HEK293T (cell line): ENCODE measurements at regions not wholly inside any gene's neighbourhood (a gene's known extent, or its start where the extent isn't known, plus 50 kb on each side); places are given as distances from the start of the nearest gene placed in this dataset.

Experiments
- CTCF ChIA-PET: fragments of 350-600 bp; formaldehyde crosslinking; extraction: SDS; loops from one replicate; lab custom pipeline; 2021; ENCODE audit warnings: antibody characterized with exemption, inconsistent platforms; lab: Yijun Ruan, JAX
- POLR2A ChIA-PET: fragments of 350-600 bp; formaldehyde crosslinking; extraction: SDS; loops from one replicate; lab custom pipeline; 2020; ENCODE audit warnings: antibody characterized with exemption, inconsistent platforms; lab: Yijun Ruan, JAX
- DNase-seq: peaks from one replicate; pipeline ENCODE4 v3.0.0; 2012; ENCODE audit warnings: mixed read lengths; ENCODE audit errors: extremely low spot score
- ARNT ChIP-seq: fragments of 450-650 bp; IDR thresholded peaks from 2 replicates; pipeline ENCODE4 v1.6.1; 2017; ENCODE audit warnings: mild to moderate bottlenecking
- BHLHE40 ChIP-seq: fragments of 450-650 bp; IDR thresholded peaks from 2 replicates; pipeline ENCODE4 v1.6.1; 2016; ENCODE audit warnings: mild to moderate bottlenecking, moderate library complexity, borderline replicate concordance
- CTBP1 ChIP-seq: fragments of 450-650 bp; IDR thresholded peaks from 2 replicates; pipeline ENCODE4 v1.6.1; 2016; ENCODE audit warnings: borderline replicate concordance
- ELF4 ChIP-seq: fragments of 450-650 bp; IDR thresholded peaks from 2 replicates; pipeline ENCODE4 v1.6.1; 2017; ENCODE audit warnings: antibody characterized with exemption
- FOXA1 ChIP-seq: fragments of 450-650 bp; IDR thresholded peaks from 2 replicates; pipeline ENCODE4 v1.6.1; 2016; ENCODE audit warnings: mild to moderate bottlenecking
- FOXK2 ChIP-seq: fragments of 450-650 bp; IDR thresholded peaks from 2 replicates; pipeline ENCODE4 v1.6.1; 2016; ENCODE audit warnings: mild to moderate bottlenecking
- FOXM1 ChIP-seq: fragments of 450-650 bp; IDR thresholded peaks from 2 replicates; pipeline ENCODE4 v1.6.1; 2017; ENCODE audit warnings: mild to moderate bottlenecking, borderline replicate concordance
- HDGF ChIP-seq: fragments of 450-650 bp; IDR thresholded peaks from 2 replicates; pipeline ENCODE4 v1.6.1; 2017; ENCODE audit warnings: antibody characterized with exemption, borderline replicate concordance
- L3MBTL2 ChIP-seq: fragments of 450-650 bp; conservative IDR thresholded peaks from 2 replicates; pipeline ENCODE4 v1.6.1; 2016; ENCODE audit warnings: mild to moderate bottlenecking
- LEF1 ChIP-seq: fragments of 450-650 bp; IDR thresholded peaks from 2 replicates; pipeline ENCODE4 v1.6.1; 2017; ENCODE audit warnings: mild to moderate bottlenecking, borderline replicate concordance
- NFRKB ChIP-seq: fragments of 450-650 bp; IDR thresholded peaks from 2 replicates; pipeline ENCODE4 v1.6.1; 2016; ENCODE audit warnings: mild to moderate bottlenecking, moderate library complexity
- PKNOX1 ChIP-seq: fragments of 450-650 bp; IDR thresholded peaks from 2 replicates; pipeline ENCODE4 v1.6.1; 2016
- SP1 ChIP-seq: fragments of 450-650 bp; IDR thresholded peaks from 2 replicates; pipeline ENCODE4 v1.6.1; 2017
- SUZ12 ChIP-seq: fragments of 450-650 bp; IDR thresholded peaks from 2 replicates; pipeline ENCODE4 v1.6.1; 2016; ENCODE audit warnings: mild to moderate bottlenecking
- TARDBP ChIP-seq: fragments of 450-650 bp; IDR thresholded peaks from 2 replicates; pipeline ENCODE4 v1.6.1; 2016
- ZNF384 ChIP-seq: fragments of 450-650 bp; IDR thresholded peaks from 2 replicates; pipeline ENCODE4 v1.6.1; 2016

DNA sequence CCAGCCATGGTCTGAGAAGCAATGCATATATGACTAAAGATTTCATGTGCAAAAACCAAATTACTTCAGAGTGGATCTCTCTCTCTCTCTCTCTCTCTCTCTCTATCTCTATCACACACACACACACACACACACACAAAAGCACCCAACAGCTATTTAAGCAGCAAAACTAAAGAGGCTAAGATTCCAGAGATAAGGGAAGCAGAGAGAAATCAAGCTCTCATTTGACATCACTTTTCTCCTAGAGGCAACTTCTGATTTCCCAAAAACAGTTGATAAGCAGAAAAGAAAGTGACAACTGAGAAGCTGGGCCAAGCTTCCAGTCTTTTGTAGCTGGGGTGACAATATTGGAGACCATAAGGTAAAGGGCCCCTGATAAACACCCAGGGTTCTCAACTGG is 526.0 kb upstream of the NR2F2 start:
- POLR2A ChIA-PET = no interaction called here
- DNase-seq = no peak
- TF ChIP-seq CTBP1 = no peak
- TF ChIP-seq HDGF = no peak
- no peak for TF ChIP-seq SUZ12
- no peak for TF ChIP-seq FOXM1
- TF ChIP-seq FOXK2 = no peak
- CTCF ChIA-PET = no interaction called here

- TF ChIP-seq CTBP1 (no peak), FOXA1 (no peak), TARDBP (no peak)
- ChIA-PET CTCF (no interaction called here), POLR2A (no interaction called here)
- DNase-seq = no peak
Observed at GRCh38 chr15:95812491-95812890, 518.0 kb upstream of the NR2F2 start.

DNA sequence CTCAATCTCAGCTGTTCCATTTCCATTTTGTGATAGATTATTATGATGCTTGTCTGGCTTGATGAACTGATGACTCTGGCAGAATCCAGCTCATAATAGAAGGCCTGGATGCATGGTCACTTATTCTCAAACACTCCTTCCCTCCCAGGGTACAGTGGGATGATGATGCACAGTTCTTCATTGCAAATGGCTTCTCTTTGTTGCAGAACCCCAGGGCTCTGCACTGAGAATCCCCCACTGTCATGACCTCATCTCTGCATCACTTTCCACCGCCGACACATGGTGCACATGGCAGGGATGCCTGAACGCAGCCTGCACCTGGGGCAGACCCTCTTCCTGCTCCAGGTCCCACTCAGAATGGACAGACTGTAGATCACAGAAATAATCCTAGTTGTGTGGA is 515.6 kb upstream of the NR2F2 start:
- TF ChIP-seq HDGF (no peak), LEF1 (no peak), TARDBP (no peak), FOXM1 (no peak), L3MBTL2 (no peak), CTBP1 (no peak), NFRKB (no peak), ZNF384 (no peak), BHLHE40 (no peak)
- DNase-seq = no peak
- ChIA-PET POLR2A (no interaction called here), CTCF (no interaction called here)

GRCh38 chr15:95816591-95816990 is 513.9 kb upstream of the NR2F2 start:
- DNase-seq = no peak
- ChIA-PET POLR2A (no interaction called here), CTCF (no interaction called here)
- TF ChIP-seq ARNT = no peak
- TF ChIP-seq ELF4 = no peak
- no peak for TF ChIP-seq TARDBP
- TF ChIP-seq HDGF = no peak
- TF ChIP-seq CTBP1 = no peak
- no peak for TF ChIP-seq SP1
- TF ChIP-seq LEF1 = no peak
- no peak for TF ChIP-seq BHLHE40

DNA sequence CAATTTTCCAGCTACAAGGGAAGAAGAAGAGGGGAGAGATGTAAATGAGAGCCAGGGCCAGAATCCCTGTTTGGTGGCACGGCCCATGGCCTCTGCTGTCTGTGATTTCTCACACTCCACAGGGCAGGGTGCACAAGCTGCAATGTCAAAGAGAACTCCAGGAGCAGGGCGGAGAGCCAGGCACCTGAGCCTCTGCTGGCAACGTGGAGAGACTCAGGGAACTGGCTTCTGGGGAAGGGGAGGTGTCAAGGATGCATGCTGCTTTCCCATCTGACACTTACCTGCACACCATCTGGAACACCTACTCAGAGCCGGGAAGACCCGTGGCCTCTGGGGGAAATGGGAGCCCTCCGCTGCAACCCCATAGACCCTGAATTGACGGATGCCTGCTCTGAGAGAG is 507.5 kb upstream of the NR2F2 start:
- ChIA-PET CTCF (no interaction called here), POLR2A (no interaction called here)
- no peak for DNase-seq
- no peak for TF ChIP-seq LEF1
- no peak for TF ChIP-seq FOXK2
- TF ChIP-seq L3MBTL2 = no peak
- no peak for TF ChIP-seq PKNOX1
- TF ChIP-seq ELF4 = no peak
- no peak for TF ChIP-seq BHLHE40
- no peak for TF ChIP-seq NFRKB
- TF ChIP-seq ZNF384 = no peak
- no peak for TF ChIP-seq FOXM1
- TF ChIP-seq CTBP1 = no peak
- no peak for TF ChIP-seq ARNT
- no peak for TF ChIP-seq SUZ12
- no peak for TF ChIP-seq TARDBP
- no peak for TF ChIP-seq SP1
- no peak for TF ChIP-seq HDGF
- TF ChIP-seq FOXA1 = no peak

- no peak for TF ChIP-seq TARDBP
- TF ChIP-seq HDGF = no peak
- TF ChIP-seq L3MBTL2 = no peak
- no peak for TF ChIP-seq ELF4
- TF ChIP-seq ZNF384 = no peak
- no peak for TF ChIP-seq ARNT
- TF ChIP-seq SP1 = no peak
- no peak for TF ChIP-seq PKNOX1
- TF ChIP-seq LEF1 = no peak
- TF ChIP-seq FOXK2 = no peak
- no peak for TF ChIP-seq BHLHE40
- TF ChIP-seq FOXM1 = no peak
- no peak for DNase-seq
- ChIA-PET CTCF (interaction anchor here (0.7 kb wide), 1 partner anchor 9 kb away, joined by 3 read pairs; no protein-coding TSS in a partner anchor), POLR2A (no interaction called here)
Observed at GRCh38 chr15:95825208-95825607, 505.3 kb upstream of the NR2F2 start.

DNA sequence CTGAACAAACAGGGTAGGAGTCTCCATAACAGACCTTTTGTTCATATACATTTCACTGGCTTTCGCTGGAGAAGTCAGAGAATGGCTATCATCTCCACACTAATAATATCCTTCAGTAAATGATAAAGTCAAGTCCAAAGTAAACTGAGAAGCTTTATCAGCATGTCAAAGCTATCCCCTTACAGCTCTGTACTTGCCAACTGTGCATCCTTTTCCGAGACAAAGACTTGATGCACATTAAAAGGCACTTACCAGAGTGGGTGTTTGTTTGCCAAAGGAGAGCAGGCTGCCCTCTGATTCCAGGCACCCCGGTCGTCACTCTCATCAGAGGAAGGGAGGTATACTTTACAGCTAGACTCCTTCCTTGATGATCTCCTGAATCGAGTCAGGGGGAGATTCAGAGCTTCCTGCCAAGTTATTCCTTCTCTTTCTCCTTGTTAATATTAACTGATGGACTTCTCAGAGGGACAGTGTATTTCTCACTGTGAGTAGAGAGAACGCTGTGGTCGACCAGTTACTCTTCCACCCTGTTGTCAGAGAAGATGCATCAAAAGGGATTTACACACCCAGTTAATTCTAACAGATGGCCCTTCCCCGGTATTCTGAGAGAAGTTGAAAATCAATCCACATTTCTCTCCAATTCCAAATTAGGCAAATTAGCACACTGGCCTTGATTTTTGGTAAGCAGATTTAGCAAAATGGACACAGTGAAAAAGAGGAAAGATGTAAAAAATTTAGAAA is 504.7 kb upstream of the NR2F2 start:
- peak; percentile 35 for DNase-seq
- CTCF ChIA-PET = interaction anchor here (0.5 to 0.7 kb wide), 3 partner anchors 8 to 651 kb away, joined by 3 read pairs; no protein-coding TSS in a partner anchor
- POLR2A ChIA-PET = no interaction called here
- no peak for TF ChIP-seq FOXK2
- no peak for TF ChIP-seq ELF4
- no peak for TF ChIP-seq L3MBTL2
- TF ChIP-seq SP1 = no peak
- no peak for TF ChIP-seq FOXA1
- no peak for TF ChIP-seq BHLHE40
- no peak for TF ChIP-seq HDGF
- no peak for TF ChIP-seq ARNT
- no peak for TF ChIP-seq ZNF384
- TF ChIP-seq LEF1 = no peak
- TF ChIP-seq TARDBP = no peak
- TF ChIP-seq PKNOX1 = no peak
- TF ChIP-seq FOXM1 = no peak
- TF ChIP-seq NFRKB = no peak
- no peak for TF ChIP-seq CTBP1
- TF ChIP-seq SUZ12 = no peak
